ENCODE measurements at regions not wholly inside any gene's neighbourhood (a gene's known extent, or its start where the extent isn't known, plus 50 kb on each side); places are given as distances from the start of the nearest gene placed in this dataset.

DNA sequence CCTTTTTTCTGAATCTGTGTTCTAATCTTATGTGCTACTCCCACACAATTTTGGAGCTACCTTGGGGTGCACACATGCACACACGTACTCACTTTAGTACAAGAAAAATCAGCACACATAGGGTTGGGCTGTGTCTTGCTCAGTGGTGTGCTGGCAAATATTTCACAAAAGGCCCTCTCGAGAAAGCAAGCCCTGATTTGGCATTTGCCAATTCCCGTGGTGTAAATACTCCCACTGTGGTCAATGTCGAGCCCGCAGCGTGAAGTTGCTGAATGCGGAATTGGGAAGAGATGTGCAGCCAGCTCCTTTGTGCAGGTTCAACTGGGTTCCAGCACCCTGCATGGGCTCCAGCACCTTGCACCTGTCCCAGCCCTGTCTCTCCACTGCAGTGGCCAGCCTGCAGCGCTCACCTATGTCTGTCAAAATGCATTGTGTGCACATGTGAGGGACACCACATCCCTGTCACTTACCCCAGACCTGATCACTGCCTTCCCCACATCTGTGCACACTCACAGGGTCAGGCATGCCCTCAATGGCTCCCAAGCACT is 78.4 kb upstream of the WNT4 start:
- DNase-seq (ENCODE audit: low read depth) = no peak
- H3K4me3 ChIP-seq (ENCODE audit: low read depth, low read length) = no peak overlapping the region
- TF ChIP-seq, protein P1, sequence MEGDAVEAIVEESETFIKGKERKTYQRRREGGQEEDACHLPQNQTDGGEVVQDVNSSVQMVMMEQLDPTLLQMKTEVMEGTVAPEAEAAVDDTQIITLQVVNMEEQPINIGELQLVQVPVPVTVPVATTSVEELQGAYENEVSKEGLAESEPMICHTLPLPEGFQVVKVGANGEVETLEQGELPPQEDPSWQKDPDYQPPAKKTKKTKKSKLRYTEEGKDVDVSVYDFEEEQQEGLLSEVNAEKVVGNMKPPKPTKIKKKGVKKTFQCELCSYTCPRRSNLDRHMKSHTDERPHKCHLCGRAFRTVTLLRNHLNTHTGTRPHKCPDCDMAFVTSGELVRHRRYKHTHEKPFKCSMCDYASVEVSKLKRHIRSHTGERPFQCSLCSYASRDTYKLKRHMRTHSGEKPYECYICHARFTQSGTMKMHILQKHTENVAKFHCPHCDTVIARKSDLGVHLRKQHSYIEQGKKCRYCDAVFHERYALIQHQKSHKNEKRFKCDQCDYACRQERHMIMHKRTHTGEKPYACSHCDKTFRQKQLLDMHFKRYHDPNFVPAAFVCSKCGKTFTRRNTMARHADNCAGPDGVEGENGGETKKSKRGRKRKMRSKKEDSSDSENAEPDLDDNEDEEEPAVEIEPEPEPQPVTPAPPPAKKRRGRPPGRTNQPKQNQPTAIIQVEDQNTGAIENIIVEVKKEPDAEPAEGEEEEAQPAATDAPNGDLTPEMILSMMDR (IDR thresholded peaks at IDR 0.05; ENCODE audit: insufficient read depth, low read depth, low read length) = no peak

DNA sequence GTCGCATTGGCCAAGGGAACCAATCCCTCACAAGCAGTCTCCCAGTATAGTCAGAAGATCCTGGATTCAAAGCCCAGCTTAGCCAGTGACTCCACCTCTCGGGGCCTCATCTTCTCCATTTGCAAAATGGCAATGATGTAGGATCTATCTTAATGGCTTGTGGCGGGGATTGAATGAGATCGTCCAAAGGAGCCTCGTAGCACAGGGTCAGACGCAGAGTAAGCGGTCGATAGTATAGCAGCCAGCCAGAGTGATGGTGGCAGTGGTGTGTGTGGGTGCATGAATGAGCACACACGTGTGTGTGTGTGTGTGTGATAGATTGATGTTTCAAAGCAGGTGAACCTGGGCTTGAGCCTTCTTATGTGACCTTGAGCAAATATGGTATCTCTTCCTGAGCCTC is 79.8 kb upstream of the WNT4 start:
- DNase-seq (ENCODE audit: low read depth) = no peak

DNA sequence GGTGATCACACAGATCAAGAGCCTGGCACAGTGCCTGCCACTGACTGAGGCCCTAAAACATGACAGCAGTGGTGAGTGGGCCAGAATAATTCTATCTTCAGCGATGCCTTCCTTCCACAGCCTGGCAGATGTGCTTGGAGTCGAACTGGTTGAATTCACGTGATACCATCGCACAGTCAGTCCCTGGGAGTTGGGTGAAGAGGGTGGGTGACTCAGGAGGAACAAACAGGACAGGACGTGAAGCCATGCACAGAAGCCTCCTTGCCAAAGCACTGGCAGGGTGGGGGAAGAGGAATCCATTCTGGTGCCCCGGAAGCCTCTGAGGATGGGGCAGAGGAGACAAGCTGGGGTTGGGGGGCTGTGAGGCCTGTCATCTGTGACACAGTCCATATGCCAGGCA is 80.3 kb upstream of the WNT4 start:
- H3K4me3 ChIP-seq (ENCODE audit: low read depth, low read length) = no peak overlapping the region
- TF ChIP-seq, protein P1 (IDR thresholded peaks at IDR 0.05; ENCODE audit: insufficient read depth, low read depth, low read length) = no peak
- no peak for DNase-seq (ENCODE audit: low read depth)

More for the DNA sequence above, 79.8 kb upstream of the WNT4 start:
- TF ChIP-seq, protein P1 (IDR thresholded peaks at IDR 0.05; ENCODE audit: insufficient read depth, low read depth, low read length) = no peak
- H3K4me3 ChIP-seq (ENCODE audit: low read depth, low read length) = no peak overlapping the region

DNA sequence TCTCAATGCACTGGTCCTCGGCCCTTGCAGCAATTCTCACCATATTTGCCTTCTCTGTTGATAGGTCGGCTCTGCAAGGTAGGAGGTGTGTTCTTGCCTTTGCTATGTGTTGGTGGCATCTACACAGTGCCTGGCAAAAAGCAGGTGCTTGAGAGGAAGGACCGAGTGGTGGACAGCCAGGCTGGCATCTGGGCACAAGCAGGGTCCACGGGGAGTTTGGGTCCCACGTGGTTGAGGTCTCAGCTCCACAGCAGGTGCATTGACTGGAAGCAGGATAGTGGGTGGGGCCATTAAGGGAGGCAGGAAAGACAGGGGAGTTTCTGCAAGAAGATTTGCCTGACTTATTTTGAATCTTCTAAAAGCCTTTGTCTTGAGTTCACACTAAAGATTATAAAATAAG is 81.2 kb upstream of the WNT4 start:
- TF ChIP-seq, protein P1 (IDR thresholded peaks at IDR 0.05; ENCODE audit: insufficient read depth, low read depth, low read length) = no peak
- no peak for DNase-seq (ENCODE audit: low read depth)
- no peak overlapping the region for H3K4me3 ChIP-seq (ENCODE audit: low read depth, low read length)

DNA sequence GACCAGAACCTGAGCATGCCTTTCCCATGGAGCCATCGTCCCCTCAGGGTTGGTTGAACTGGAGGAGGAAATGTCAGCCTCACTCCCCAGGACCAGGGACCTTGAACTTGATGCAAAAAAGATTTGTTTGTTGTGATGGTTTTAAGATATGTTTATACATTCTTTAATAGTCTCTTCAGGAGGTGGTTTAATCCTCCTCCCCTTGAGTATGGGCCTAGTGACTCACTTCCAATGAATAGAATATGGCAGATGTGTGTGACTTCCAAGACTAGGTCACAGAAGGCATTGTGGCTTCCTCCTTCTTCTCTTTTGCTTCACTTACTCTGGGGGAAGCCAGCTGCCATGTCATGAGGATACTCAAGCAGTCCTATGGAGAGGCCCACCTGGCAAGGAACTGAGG is 81.7 kb upstream of the WNT4 start:
- no peak overlapping the region for H3K4me3 ChIP-seq (ENCODE audit: low read depth, low read length)
- TF ChIP-seq, protein P1 (IDR thresholded peaks at IDR 0.05; ENCODE audit: insufficient read depth, low read depth, low read length) = no peak
- peak; percentile 64 for DNase-seq (ENCODE audit: low read depth)

DNA sequence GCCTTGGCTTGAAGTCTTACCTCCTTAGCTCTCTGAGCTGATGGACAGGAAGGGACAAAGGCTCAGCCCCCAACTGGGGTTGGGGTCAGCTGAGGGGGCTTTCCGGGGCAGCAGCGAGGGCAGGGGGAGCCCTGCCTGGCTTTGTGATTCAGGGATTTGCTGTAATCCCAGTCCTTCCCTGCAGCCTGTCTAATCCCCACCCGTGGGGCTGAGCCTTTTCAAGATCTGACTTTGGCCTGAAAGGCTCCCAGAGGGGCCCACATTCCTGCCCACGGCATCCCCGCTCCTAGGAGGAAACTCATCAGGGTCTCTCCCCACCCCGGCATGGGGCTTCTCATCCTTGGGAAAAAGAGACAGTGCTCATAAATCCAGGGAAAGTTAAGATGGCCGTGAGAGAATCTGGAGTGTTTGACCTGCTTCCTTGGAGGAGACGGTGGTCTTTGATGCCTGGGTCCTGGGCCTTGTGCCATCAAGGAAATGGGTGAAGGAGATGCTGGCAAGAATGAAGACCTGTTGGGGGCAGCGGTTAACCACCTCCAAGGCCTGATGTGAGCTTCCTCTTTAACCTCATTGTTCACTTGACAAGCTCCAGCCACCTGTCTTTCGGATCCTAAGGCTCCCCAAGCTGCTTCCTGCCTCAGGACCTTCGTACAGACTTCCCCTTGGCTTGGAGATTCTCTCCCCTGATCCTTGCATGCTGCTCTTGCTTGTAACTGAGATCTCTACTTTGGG is 83.1 kb upstream of the WNT4 start:
- no peak overlapping the region for H3K4me3 ChIP-seq (ENCODE audit: low read depth, low read length)
- TF ChIP-seq, protein P1 (IDR thresholded peaks at IDR 0.05; ENCODE audit: insufficient read depth, low read depth, low read length) = no peak
- no peak for DNase-seq (ENCODE audit: low read depth)

Data from fibroblast of villous mesenchyme (primary cell).